Muscle of back (tissue), 3 donors: ENCODE measurements at regions not wholly inside any gene's neighbourhood (a gene's known extent, or its start where the extent isn't known, plus 50 kb on each side); places are given as distances from the start of the nearest gene placed in this dataset.
"Not testable (repeated sequence)": the region's sequence is repeated elsewhere in the genome, so short reads cannot be mapped to it uniquely, and the experiment has no call there.

Source experiments
- DNase-seq, 3 donors: peaks; one replicate each; pipeline versions ENCODE4 v3.0.0 to v3.0.0-alpha.2; 2013

DNA sequence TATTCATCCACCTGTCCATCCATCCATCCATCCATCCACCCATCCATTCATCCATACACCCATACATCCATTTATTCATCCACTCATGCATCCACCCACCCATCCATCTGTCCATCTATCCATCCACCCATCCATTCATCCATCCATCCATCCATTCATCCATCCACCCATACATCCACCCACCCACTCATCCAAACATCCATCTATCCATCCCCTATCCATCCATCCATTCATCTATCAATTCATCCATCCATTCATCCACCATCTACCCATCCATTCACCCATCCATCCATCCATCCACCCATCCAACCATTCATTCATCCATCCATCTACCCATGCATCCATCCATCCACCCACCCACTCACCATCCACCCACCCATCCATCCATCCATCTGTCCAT, 142.6 kb upstream of the SFSWAP start:
- DNase-seq, result no peak

- DNase-seq, result no peak
These were observed 140.3 kb upstream of the SFSWAP start for GRCh38 chr12:131570596-131570995.

GRCh38 chr12:131571827-131572226, 139.1 kb upstream of the SFSWAP start:
- no peak for DNase-seq

GRCh38 chr12:131572626-131573025, 138.3 kb upstream of the SFSWAP start:
- no peak for DNase-seq

DNA sequence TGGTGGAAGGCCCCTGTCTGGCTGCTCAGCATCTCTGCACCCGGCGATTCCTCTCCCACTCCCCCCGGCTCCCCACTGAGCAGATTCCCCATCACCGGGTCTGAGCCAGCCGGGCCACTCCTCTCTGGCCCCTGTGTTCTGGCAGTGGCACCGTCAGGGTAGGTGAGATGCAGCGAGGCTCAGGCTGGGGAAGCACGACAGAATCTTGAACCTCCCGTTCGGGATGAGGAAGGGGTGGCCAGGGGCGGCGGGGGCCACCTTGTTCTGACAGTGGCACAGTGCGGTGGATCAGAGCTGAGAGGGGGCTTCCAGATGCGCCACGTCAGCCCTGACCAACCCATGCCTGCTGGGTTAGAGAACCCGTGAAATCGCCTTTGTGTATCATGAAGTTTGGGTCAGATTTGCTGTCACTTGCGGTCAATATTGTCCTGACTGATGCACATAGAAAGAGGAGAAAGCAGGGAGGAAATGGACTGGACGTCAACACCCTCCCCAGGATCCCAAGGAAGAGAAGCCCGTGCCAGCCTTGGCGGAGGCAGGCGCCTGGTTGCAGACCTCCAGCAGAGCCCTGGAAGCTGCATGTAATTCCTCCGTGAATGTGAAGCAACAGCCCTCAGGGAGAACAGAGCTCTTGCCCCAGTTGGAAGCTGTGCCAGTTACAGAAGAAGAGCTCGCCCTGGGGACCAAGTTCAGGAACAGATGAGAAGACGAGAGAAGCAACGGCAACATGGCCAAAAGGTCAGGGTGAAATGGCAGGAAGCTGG, 137.1 kb upstream of the SFSWAP start:
- no peak for DNase-seq

- DNase-seq, result no peak
These were observed 136.5 kb upstream of the SFSWAP start for GRCh38 chr12:131574395-131574771.

- DNase-seq, result no peak
These were observed 135.5 kb upstream of the SFSWAP start for GRCh38 chr12:131575371-131575770.

DNA sequence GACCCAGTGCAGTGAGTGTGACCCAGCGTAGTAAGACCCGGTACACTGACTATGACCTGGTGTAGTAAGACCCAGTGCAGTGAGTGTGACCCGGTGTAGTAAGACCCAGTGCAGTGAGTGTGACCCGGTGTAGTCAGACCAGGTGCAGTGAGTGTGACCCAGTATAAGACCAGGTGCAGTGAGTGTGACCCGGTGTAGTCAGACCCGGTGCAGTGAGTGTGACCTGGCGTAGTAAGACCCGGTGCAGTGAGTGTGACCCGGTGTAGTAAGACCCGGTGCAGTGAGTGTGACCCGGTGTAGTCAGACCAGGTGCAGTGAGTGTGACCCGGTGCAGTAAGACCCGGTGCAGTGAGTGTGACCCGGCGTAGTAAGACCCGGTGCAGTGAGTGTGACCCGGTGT, 134.2 kb upstream of the SFSWAP start:
- not testable (repeated sequence) for DNase-seq

- DNase-seq, result no peak
These were observed 133.1 kb upstream of the SFSWAP start for GRCh38 chr12:131577766-131578165.

GRCh38 chr12:131578828-131579470, 131.9 kb upstream of the SFSWAP start:
- DNase-seq, result no peak

DNA sequence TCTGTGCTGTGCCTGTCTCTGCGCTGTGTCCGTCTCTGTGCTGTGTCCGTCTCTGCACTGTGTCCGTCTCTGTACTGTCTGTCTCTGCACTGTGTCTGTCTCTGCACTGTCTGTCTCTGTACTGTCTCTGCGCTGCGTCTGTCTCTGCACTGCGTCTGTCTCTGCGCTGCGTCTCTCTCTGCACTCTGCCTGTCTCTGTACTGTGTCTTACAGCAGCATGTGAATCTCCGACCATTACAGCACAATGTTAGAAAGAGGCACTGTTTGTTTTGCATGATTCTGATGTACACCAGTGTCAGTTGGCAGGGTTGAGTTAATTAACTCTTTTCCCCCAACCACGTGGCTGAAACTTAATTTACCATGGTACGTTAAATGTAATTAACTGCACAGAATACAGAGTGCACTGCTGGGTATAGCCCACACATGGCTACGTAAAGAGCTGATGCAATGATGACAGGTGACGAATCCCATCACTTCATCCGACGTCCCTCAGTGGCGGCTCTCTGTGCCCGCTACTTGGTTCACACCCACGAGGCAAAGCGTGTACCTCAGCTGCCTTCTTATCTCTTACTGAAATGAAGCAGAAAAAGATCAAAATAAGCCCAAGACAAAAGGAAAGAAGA, 127.7 kb upstream of the SFSWAP start:
- DNase-seq, result no peak

DNA sequence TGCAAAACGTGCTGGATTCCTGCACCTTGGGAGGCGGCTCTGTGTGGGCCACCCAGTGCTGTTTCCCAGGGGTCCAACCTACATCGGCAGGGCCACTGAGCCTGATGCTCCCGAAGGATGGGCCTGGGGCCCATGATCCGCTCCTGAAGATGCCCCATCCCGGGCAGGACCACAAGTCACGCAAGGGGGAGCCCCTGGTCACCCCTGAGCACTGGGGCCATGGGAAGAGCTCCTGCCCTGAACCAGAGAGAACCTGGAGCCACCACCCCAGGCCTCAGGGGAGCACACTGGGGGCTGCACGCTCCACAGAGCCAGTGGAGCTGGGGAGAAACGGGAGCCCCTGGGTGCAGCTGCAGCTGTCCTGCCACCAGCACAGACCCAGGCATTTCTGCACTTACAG, 124.6 kb upstream of the SFSWAP start:
- DNase-seq, result no peak

DNA sequence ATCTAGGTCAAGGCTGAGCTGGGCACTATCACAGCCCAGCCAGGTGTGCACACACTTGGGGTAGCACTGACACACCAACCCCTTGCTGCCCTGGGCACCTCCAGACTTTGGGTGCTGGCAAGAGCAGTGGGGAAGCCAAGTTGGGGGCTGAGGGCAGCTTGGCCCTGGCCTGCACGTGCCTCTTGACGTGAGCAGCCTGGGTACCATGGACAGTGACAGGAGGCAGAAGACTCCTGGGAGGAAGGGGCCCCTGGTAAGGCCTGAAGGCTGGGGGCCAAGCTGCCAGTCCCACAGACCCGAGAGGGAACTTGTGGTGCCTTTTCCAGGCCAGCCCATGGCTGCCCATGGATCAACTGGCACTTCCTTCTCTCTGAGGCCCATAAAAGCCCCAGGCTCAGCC, 124.1 kb upstream of the SFSWAP start:
- DNase-seq, result no peak

DNA sequence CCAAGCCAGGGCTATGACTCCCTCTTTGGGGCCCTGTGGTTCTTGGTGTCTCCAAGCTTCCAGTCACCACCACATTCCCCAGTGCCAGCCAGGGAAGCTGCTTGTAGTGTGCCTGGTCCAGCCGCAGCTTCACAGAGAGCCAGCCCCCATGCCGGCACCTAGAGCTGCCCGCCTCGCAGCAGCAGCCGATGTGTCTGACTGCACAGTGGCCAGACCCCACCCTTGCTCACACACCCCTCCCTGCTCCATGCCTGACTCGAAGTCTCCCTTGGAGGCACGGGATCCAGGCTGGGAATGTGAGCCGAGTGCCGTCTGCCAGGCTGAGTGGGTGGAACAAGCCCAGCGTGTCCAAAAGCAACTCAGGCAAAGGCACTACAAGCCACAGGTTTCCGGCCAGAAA, 123.3 kb upstream of the SFSWAP start:
- DNase-seq, result no peak

GRCh38 chr12:131589221-131589897, 121.5 kb upstream of the SFSWAP start:
- no peak for DNase-seq

GRCh38 chr12:131589966-131590365, 120.9 kb upstream of the SFSWAP start:
- DNase-seq, result no peak

- DNase-seq, result no peak
These were observed 119.8 kb upstream of the SFSWAP start for GRCh38 chr12:131591136-131591535.

DNA sequence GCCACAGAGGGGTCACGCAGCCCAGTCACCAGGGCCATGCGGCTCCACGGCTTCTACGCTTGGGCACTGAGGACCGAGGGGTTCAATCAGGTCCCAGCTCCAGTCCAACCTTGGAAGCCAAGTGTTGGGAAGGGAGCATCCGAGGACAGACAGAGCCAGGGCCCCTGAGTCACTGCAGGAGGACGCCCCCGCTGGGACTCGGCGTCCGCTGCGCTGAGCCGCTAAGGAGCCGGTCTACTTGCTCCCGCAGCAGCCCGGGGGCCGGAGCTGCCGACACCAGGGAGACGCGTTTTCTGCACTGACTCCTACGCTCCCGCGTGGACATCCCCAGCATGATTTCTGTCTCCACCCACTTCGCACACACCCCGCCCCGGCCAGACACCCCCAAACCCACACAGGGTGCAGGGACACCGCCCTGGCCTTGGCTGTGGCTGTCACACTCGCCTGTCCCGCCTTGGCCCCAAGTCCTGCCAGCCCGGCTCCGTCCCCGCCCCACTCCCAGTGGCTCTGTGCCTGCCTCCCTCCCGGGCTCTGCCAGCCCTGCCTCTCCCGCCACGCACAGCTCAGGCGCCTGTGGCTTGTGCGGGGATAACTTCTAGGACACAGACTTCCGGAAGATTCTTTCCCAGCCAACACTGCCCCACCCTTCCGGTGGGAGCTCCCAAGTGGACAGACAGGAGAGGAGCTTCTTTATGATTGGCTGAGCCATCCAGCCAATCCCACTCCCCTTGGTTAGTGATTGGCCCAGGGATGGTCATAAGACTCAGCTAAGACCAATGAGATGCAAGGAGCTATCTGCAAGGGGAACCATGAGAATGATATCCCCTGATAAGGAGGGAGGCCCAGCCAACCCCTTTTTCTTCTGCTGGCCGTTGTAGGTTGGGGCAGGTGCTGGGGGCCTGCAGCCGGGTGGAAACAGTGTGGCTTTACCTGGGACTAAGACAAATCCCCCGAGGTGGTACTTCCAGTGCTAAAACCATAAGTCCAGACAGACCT, 118.9 kb upstream of the SFSWAP start:
- no peak for DNase-seq

DNA sequence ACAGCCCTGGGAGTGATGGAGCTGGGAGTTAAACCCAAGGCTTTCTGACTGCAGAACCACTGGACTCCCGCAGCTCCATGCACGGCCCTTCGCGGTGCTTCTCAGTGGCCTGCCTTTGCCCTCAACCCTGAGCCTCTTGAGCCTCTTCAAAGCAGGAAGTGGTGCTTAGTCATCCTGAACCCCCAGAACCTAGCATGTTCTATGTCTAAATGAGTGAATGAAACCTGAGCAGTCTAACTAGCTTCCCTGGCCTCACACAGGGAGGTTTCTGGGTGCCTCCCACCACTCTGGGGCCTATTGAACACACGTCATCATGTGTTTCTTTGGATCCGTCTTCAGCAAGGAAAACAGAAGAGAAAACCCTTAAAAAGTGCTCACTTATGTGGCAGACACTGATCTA, 117.9 kb upstream of the SFSWAP start:
- no peak for DNase-seq

- no peak for DNase-seq
These were observed 117.5 kb upstream of the SFSWAP start for GRCh38 chr12:131593406-131593805.

- DNase-seq, result no peak
These were observed 114.8 kb upstream of the SFSWAP start for GRCh38 chr12:131596115-131596514.
